Esophagus squamous epithelium (tissue), 5 donors: ENCODE measurements at regions not wholly inside any gene's neighbourhood (a gene's known extent, or its start where the extent isn't known, plus 50 kb on each side); places are given as distances from the start of the nearest gene placed in this dataset.

Source experiments
- DNase-seq: peaks from one replicate; lab custom pipeline; 2025; lab: John Stamatoyannopoulos, UW
- H3K27ac ChIP-seq, 4 donors: fragments of 200-600 bp; sonication (generic); one replicate each; pipeline ENCODE4 v1.5.1; 2016 to 2019; ENCODE audit warnings: mild to moderate bottlenecking in 1 of 4
- H3K27me3 ChIP-seq, 4 donors: fragments of 200-600 bp; sonication (generic); 1 replicate in 3 of 4; 2 replicates in 1 of 4; pipeline versions ENCODE4 v1.5.1 to v1.6.0; 2017 to 2021; ENCODE audit warnings: antibody characterized with exemption in 1 of 4
- H3K36me3 ChIP-seq, 3 donors: fragments of 200-600 bp; sonication (generic); one replicate each; pipeline ENCODE4 v1.5.1; 2016 to 2019
- H3K4me1 ChIP-seq, 3 donors: fragments of 200-600 bp; sonication (generic); one replicate each; pipeline ENCODE4 v1.5.1; 2017 to 2019
- H3K4me3 ChIP-seq, 4 donors: fragments of 200-600 bp; sonication (generic); 1 replicate in 3 of 4; 2 replicates in 1 of 4; pipeline ENCODE4 v1.5.1; 2016 to 2019; ENCODE audit warnings: mild to moderate bottlenecking in 2 of 4, moderate library complexity in 1 of 4
- H3K9me3 ChIP-seq, 3 donors: fragments of 200-600 bp; sonication (generic); one replicate each; pipeline ENCODE4 v1.5.1; 2016 to 2019
- CTCF ChIP-seq, 6 experiments: fragments of 450-650 bp in 4 of 6; fragments of 200-600 bp in 2 of 6; sonication (generic) in 2 of 6; IDR thresholded peaks; one replicate each; pipeline ENCODE4 v1.5.1; 2016 to 2019; ENCODE audit warnings: antibody characterized with exemption in 6 of 6, mild to moderate bottlenecking in 4 of 6, moderate library complexity in 4 of 6
- POLR2A ChIP-seq, 4 donors: fragments of 450-650 bp; IDR thresholded peaks; one replicate each; pipeline ENCODE4 v1.6.1; 2017; ENCODE audit warnings: antibody characterized with exemption in 4 of 4, mild to moderate bottlenecking in 4 of 4, moderate library complexity in 3 of 4
- WGBS, 2 donors: methylation state at CpG; one replicate each; pipeline ENCODE4 v1.1.5; 2018; 5-methylcytosine and 5-hydroxymethylcytosine counted together
- intact Hi-C: fragments of 100-400 bp; cut with DNase I; formaldehyde crosslinking; loops from one replicate; pipeline ENCODE4 v1.15.0; 2022
- donor health status: DM: yes; HTN: yes; CAD: no.

GRCh38 chr16:66315210-66315825 lies 51.2 kb upstream of the CDH5 start:
- no peaks in the 10 kb centered on the region for H3K27me3 ChIP-seq
- TF ChIP-seq CTCF (IDR thresholded peaks at IDR 0.05) = peak; percentile 82 to 97 (median 90)
- no peak for TF ChIP-seq POLR2A (IDR thresholded peaks at IDR 0.05)
- 7 to 15% methylated on average over 6 of the region's 6 CpGs for WGBS, 2 donors
- DNase-seq = no peak
- no peak overlapping the region for H3K4me3 ChIP-seq
- no peaks in the 10 kb centered on the region for H3K9me3 ChIP-seq
- no peaks in the 10 kb centered on the region for H3K36me3 ChIP-seq
- H3K27ac ChIP-seq = peak overlapping the region in 1 of 4 donors; percentile 52
- peaks cover 0 to 8% (median 3%) of the 10 kb centered on the region in 3 donors for H3K4me1 ChIP-seq
- intact Hi-C loops = no loop called here

GRCh38 chr16:66311306-66311705 lies 55.2 kb upstream of the CDH5 start:
- no peaks in the 10 kb centered on the region for H3K36me3 ChIP-seq
- no peak overlapping the region for H3K4me3 ChIP-seq
- intact Hi-C loops = no loop called here
- peaks cover 0 to 8% (median 3%) of the 10 kb centered on the region in 3 donors for H3K4me1 ChIP-seq
- peaks cover 0 to 6% (median 0%) of the 10 kb centered on the region in 4 donors for H3K27me3 ChIP-seq
- H3K9me3 ChIP-seq = no peaks in the 10 kb centered on the region
- H3K27ac ChIP-seq = no peak overlapping the region
- TF ChIP-seq POLR2A (IDR thresholded peaks at IDR 0.05) (no peak), CTCF (IDR thresholded peaks at IDR 0.05) (no peak)
- DNase-seq = no peak

GRCh38 chr16:66309215-66309807 lies 57.2 kb upstream of the CDH5 start:
- H3K27ac ChIP-seq = no peak overlapping the region
- H3K27me3 ChIP-seq = peaks cover 0 to 17% (median 0%) of the 10 kb centered on the region in 4 donors
- intact Hi-C loops = no loop called here
- H3K9me3 ChIP-seq = no peaks in the 10 kb centered on the region
- WGBS, 2 donors = 74 to 82% methylated on average over 4 to 14 of the region's 15 CpGs
- no peak for TF ChIP-seq CTCF (IDR thresholded peaks at IDR 0.05)
- TF ChIP-seq POLR2A (IDR thresholded peaks at IDR 0.05) = no peak
- H3K4me3 ChIP-seq = no peak overlapping the region
- no peaks in the 10 kb centered on the region for H3K4me1 ChIP-seq
- no peak for DNase-seq
- H3K36me3 ChIP-seq = no peaks in the 10 kb centered on the region

- Histone ChIP-seq H3K36me3 (no peaks in the 10 kb centered on the region), H3K27ac (no peak overlapping the region), H3K9me3 (no peaks in the 10 kb centered on the region), H3K27me3 (peaks cover 0 to 18% (median 0%) of the 10 kb centered on the region in 4 donors), H3K4me1 (no peaks in the 10 kb centered on the region), H3K4me3 (no peak overlapping the region)
- WGBS, 2 donors = 88 to 95% methylated on average over 5 of the region's 5 CpGs
- TF ChIP-seq POLR2A (IDR thresholded peaks at IDR 0.05) (no peak), CTCF (IDR thresholded peaks at IDR 0.05) (no peak)
- no peak for DNase-seq
- intact Hi-C loops = no loop called here
Observed at GRCh38 chr16:66308096-66308495, 58.4 kb upstream of the CDH5 start.

- H3K4me1 ChIP-seq = no peaks in the 10 kb centered on the region
- intact Hi-C loops = no loop called here
- peaks cover 0 to 18% (median 0%) of the 10 kb centered on the region in 4 donors for H3K27me3 ChIP-seq
- H3K9me3 ChIP-seq = no peaks in the 10 kb centered on the region
- H3K27ac ChIP-seq = no peak overlapping the region
- no peak overlapping the region for H3K4me3 ChIP-seq
- DNase-seq = no peak
- 65 to 76% methylated on average over 7 to 8 of the region's 9 CpGs for WGBS, 2 donors
- H3K36me3 ChIP-seq = no peaks in the 10 kb centered on the region
- no peak for TF ChIP-seq POLR2A (IDR thresholded peaks at IDR 0.05)
- TF ChIP-seq CTCF (IDR thresholded peaks at IDR 0.05) = no peak
Observed at GRCh38 chr16:66306366-66307150, 59.9 kb upstream of the CDH5 start.
